Left ventricle myocardium inferior (tissue), 1 donor: ENCODE measurements at regions not wholly inside any gene's neighbourhood (a gene's known extent, or its start where the extent isn't known, plus 50 kb on each side); places are given as distances from the start of the nearest gene placed in this dataset.

ENCODE experiments used
- DNase-seq: peaks from one replicate; pipeline ENCODE4 v3.0.0-alpha.2; 2020
- H3K27ac ChIP-seq: fragments of 200-600 bp; replicated peaks from 2 replicates; pipeline ENCODE4 v1.8.0; 2021
- H3K27me3 ChIP-seq: fragments of 200-600 bp; 2 replicates; pipeline ENCODE4 v1.8.0; 2021; ENCODE audit warnings: low read depth
- H3K36me3 ChIP-seq: fragments of 200-600 bp; 2 replicates; pipeline ENCODE4 v1.8.0; 2021
- H3K4me1 ChIP-seq: fragments of 200-600 bp; 2 replicates; pipeline ENCODE4 v1.8.0; 2021
- H3K4me3 ChIP-seq: fragments of 200-600 bp; 2 replicates; pipeline ENCODE4 v1.8.0; 2021; ENCODE audit warnings: mild to moderate bottlenecking, moderate library complexity
- H3K9me3 ChIP-seq: fragments of 200-600 bp; replicated peaks from 2 replicates; pipeline ENCODE4 v1.8.0; 2021
- CTCF ChIP-seq: fragments of 200-600 bp; IDR thresholded peaks from 2 replicates; pipeline ENCODE4 v1.8.0; 2021; ENCODE audit warnings: antibody characterized with exemption, mild to moderate bottlenecking, borderline replicate concordance
- intact Hi-C: fragments of 100-400 bp; cut with micrococcal nuclease; formaldehyde crosslinking; loops from one replicate; pipeline ENCODE4 v1.11.0; 2022
- donor health status: DM: no; HTN: yes; CAD: no; lungs with severe emphysema.

GRCh38 chr2:204282525-204282924 is 262.8 kb upstream of the PARD3B start:
- TF ChIP-seq CTCF = no peak
- H3K4me1 ChIP-seq = no peaks in the 10 kb centered on the region
- H3K4me3 ChIP-seq = no peak overlapping the region
- DNase-seq = no peak
- H3K9me3 ChIP-seq = no peaks in the 10 kb centered on the region
- peaks cover 25% of the 10 kb centered on the region for H3K27me3 ChIP-seq
- intact Hi-C loops = no loop called here
- no peaks in the 10 kb centered on the region for H3K36me3 ChIP-seq
- H3K27ac ChIP-seq = no peak overlapping the region

GRCh38 chr2:204289066-204289465 is 256.2 kb upstream of the PARD3B start:
- Histone ChIP-seq H3K36me3 (no peaks in the 10 kb centered on the region), H3K9me3 (no peaks in the 10 kb centered on the region), H3K4me3 (no peak overlapping the region), H3K27me3 (peaks cover 11% of the 10 kb centered on the region), H3K4me1 (no peaks in the 10 kb centered on the region), H3K27ac (no peak overlapping the region)
- no peak for DNase-seq
- TF ChIP-seq CTCF = no peak
- intact Hi-C loops = no loop called here

- H3K27ac ChIP-seq = no peak overlapping the region
- H3K27me3 ChIP-seq = peaks cover 11% of the 10 kb centered on the region
- no peak for TF ChIP-seq CTCF
- intact Hi-C loops = no loop called here
- H3K36me3 ChIP-seq = no peaks in the 10 kb centered on the region
- H3K4me3 ChIP-seq = no peak overlapping the region
- H3K9me3 ChIP-seq = no peaks in the 10 kb centered on the region
- H3K4me1 ChIP-seq = no peaks in the 10 kb centered on the region
- no peak for DNase-seq
Measured at GRCh38 chr2:204292439-204292838, 252.8 kb upstream of the PARD3B start.

- Histone ChIP-seq H3K4me3 (no peak overlapping the region), H3K27me3 (peaks cover 11% of the 10 kb centered on the region), H3K9me3 (no peaks in the 10 kb centered on the region), H3K36me3 (no peaks in the 10 kb centered on the region), H3K27ac (no peak overlapping the region), H3K4me1 (no peaks in the 10 kb centered on the region)
- DNase-seq = no peak
- TF ChIP-seq CTCF = no peak
- intact Hi-C loops = no loop called here
Measured at GRCh38 chr2:204293884-204294747, 251.2 kb upstream of the PARD3B start.

- no peak overlapping the region for H3K4me3 ChIP-seq
- no peaks in the 10 kb centered on the region for H3K27me3 ChIP-seq
- TF ChIP-seq CTCF = no peak
- no peaks in the 10 kb centered on the region for H3K36me3 ChIP-seq
- no peak for DNase-seq
- no peaks in the 10 kb centered on the region for H3K4me1 ChIP-seq
- no peak overlapping the region for H3K27ac ChIP-seq
- H3K9me3 ChIP-seq = no peaks in the 10 kb centered on the region
- intact Hi-C loops = no loop called here
Measured at GRCh38 chr2:204298404-204298803, 246.9 kb upstream of the PARD3B start.
